ENCODE measurements at regions not wholly inside any gene's neighbourhood (a gene's known extent, or its start where the extent isn't known, plus 50 kb on each side); places are given as distances from the start of the nearest gene placed in this dataset.

DNA sequence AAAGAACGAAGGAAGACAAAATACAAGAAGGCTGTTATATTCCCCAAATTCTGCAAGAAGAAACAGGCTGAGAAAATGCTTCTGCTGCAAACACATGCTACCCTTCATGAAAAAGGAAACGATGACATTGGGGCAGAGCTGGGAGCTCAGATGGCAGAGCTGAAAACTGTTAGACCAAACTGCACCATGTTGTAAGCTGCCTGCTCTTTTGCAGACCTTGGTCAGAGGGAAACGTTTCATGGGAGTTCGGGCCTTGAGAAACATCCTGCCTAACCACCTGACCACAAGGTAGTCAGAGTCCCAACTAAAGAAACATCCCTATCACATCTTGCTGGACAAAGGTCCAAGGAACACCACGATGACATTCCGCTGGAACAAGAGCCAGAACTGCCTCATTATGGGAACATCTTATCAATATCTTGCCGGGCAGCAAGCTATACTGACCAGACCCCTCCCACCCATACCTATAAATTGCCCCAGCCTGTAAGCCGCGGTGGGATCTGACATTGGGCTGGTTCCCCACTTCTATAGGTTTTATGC, 110.7 kb upstream of the CTSC start:
- peak overlapping the region; percentile 29 for H2AFZ ChIP-seq (ENCODE audit: low read length, unreplicated experiment)
- no peaks in the 10 kb centered on the region for H3K27me3 ChIP-seq (ENCODE audit: insufficient read depth, low read length)
- no peaks in the 10 kb centered on the region for H3K79me2 ChIP-seq (ENCODE audit: control insufficient read depth, insufficient read depth, low read length, unreplicated experiment)
- no peak overlapping the region for H3K4me3 ChIP-seq (ENCODE audit: low read depth, low read length)
- H3K4me1 ChIP-seq (ENCODE audit: control insufficient read depth, insufficient read depth, low read length, unreplicated experiment) = no peaks in the 10 kb centered on the region
- H3K27ac ChIP-seq (ENCODE audit: low read depth, low read length) = no peak overlapping the region
- H3K36me3 ChIP-seq (ENCODE audit: insufficient read depth, low read length) = no peaks in the 10 kb centered on the region

DNA sequence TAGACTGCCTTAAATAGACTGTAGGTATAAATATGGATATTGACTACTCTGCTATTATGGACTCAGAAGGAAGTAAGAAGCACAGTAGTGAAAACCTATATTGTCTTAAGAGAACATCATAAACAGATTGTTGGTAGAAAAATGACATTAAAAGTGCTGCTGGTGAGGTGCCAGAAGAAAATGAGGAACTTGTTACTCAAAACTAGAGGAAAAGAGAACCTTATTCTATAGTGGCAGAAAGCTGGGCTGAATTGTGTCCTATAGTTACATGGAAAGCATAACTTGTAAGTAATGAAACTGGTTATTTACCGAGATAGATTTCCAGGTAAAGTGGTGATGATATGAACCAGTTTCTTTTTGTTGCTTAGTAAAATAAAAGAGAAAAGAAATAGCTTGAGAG, 109.7 kb upstream of the CTSC start:
- Histone ChIP-seq H3K27me3 (ENCODE audit: insufficient read depth, low read length) (no peaks in the 10 kb centered on the region), H3K27ac (ENCODE audit: low read depth, low read length) (no peak overlapping the region), H3K4me3 (ENCODE audit: low read depth, low read length) (no peak overlapping the region), H3K79me2 (ENCODE audit: control insufficient read depth, insufficient read depth, low read length, unreplicated experiment) (no peaks in the 10 kb centered on the region), H2AFZ (ENCODE audit: low read length, unreplicated experiment) (no peak overlapping the region), H3K36me3 (ENCODE audit: insufficient read depth, low read length) (no peaks in the 10 kb centered on the region), H3K4me1 (ENCODE audit: control insufficient read depth, insufficient read depth, low read length, unreplicated experiment) (no peaks in the 10 kb centered on the region)

DNA sequence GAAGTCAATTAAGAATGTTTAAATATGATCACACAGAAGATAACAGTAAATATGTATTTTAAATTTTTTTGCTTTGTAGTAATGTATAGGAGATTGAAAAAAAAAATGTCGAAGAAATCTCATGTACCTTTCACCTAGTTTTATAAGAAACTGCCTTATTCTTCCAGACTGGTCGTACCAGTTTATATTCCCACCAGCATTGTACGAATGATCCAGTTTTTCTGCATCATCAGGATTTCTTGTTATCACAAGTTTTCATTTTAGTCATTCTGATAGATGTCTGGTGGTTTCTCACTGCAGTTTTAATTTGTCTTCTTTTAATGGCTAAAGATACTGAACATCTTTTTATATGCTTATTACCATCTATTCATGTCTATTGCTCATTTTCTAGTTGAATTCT, 101.8 kb upstream of the CTSC start:
- no peaks in the 10 kb centered on the region for H3K36me3 ChIP-seq (ENCODE audit: insufficient read depth, low read length)
- no peaks in the 10 kb centered on the region for H3K4me1 ChIP-seq (ENCODE audit: control insufficient read depth, insufficient read depth, low read length, unreplicated experiment)
- H2AFZ ChIP-seq (ENCODE audit: low read length, unreplicated experiment) = no peak overlapping the region
- H3K4me3 ChIP-seq (ENCODE audit: low read depth, low read length) = no peak overlapping the region
- no peaks in the 10 kb centered on the region for H3K27me3 ChIP-seq (ENCODE audit: insufficient read depth, low read length)
- H3K27ac ChIP-seq (ENCODE audit: low read depth, low read length) = no peak overlapping the region
- no peaks in the 10 kb centered on the region for H3K79me2 ChIP-seq (ENCODE audit: control insufficient read depth, insufficient read depth, low read length, unreplicated experiment)

- Histone ChIP-seq H3K27me3 (ENCODE audit: insufficient read depth, low read length) (no peaks in the 10 kb centered on the region), H3K4me1 (ENCODE audit: control insufficient read depth, insufficient read depth, low read length, unreplicated experiment) (no peaks in the 10 kb centered on the region), H3K79me2 (ENCODE audit: control insufficient read depth, insufficient read depth, low read length, unreplicated experiment) (no peaks in the 10 kb centered on the region), H3K4me3 (ENCODE audit: low read depth, low read length) (no peak overlapping the region), H3K36me3 (ENCODE audit: insufficient read depth, low read length) (no peaks in the 10 kb centered on the region), H2AFZ (ENCODE audit: low read length, unreplicated experiment) (no peak overlapping the region), H3K27ac (ENCODE audit: low read depth, low read length) (no peak overlapping the region)
Observed at GRCh38 chr11:88438721-88439120, 101.2 kb upstream of the CTSC start.

DNA sequence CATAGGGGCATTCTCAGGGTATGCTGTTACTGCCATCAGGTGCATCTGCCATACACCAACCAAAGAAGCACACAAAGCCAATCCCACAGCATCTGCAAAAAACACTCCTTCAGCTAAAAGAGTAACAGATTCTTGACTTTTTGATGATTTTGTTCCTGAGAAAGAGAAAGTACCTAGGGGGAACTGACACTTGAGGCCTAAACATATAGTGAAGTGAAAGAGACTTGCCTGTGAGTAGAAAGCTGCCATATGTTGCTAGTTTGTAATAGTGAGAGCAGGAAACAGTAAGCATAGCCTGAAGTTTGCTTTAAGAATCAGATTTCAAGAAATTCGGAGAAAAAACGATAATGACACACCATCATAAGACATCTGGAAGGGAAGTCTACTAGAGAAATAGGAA, 97.9 kb upstream of the CTSC start:
- H3K27ac ChIP-seq (ENCODE audit: low read depth, low read length) = no peak overlapping the region

GRCh38 chr11:88434333-88434976, 96.9 kb upstream of the CTSC start:
- no peak overlapping the region for H2AFZ ChIP-seq (ENCODE audit: low read length, unreplicated experiment)

More for the DNA sequence above, 97.9 kb upstream of the CTSC start:
- Histone ChIP-seq H3K4me1 (ENCODE audit: control insufficient read depth, insufficient read depth, low read length, unreplicated experiment) (no peaks in the 10 kb centered on the region), H2AFZ (ENCODE audit: low read length, unreplicated experiment) (no peak overlapping the region), H3K36me3 (ENCODE audit: insufficient read depth, low read length) (no peaks in the 10 kb centered on the region), H3K79me2 (ENCODE audit: control insufficient read depth, insufficient read depth, low read length, unreplicated experiment) (no peaks in the 10 kb centered on the region), H3K4me3 (ENCODE audit: low read depth, low read length) (no peak overlapping the region), H3K27me3 (ENCODE audit: insufficient read depth, low read length) (no peaks in the 10 kb centered on the region)

DNA sequence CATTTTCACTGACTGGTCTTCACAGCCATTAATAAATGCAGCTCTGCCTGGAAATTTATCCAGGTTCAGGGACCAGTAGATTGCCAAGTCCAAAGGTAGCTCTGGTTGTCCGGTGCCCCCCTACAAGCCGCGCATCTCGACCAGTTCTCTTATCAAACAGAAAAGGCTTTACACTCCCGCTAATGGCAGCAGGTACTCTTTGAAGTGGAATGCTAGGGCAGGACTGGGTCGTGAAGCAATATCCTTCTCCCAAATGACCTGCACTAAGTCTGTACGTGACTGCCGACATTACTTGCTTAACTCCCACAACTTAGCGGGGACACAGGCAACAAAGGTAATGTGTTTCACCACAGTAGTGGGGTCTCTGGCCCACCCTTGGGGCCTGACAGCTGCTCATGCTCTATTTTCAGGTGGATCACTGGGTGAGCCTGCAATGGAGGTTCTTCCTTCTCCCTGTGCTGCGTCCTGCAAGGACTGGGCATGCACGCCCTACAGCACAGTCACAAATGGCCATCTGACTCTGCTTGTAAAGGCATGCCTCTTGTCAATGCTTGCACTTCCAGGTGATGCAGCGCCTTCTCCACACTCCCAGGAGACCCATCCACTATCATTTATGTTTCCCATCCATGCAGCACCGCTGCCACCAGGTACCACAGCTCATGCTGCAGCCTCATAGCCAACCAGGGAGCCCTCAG, 96.1 kb upstream of the CTSC start:
- H3K27ac ChIP-seq (ENCODE audit: low read depth, low read length) = no peak overlapping the region
- no peak overlapping the region for H3K4me3 ChIP-seq (ENCODE audit: low read depth, low read length)
- no peaks in the 10 kb centered on the region for H3K4me1 ChIP-seq (ENCODE audit: control insufficient read depth, insufficient read depth, low read length, unreplicated experiment)
- H2AFZ ChIP-seq (ENCODE audit: low read length, unreplicated experiment) = no peak overlapping the region
- no peaks in the 10 kb centered on the region for H3K27me3 ChIP-seq (ENCODE audit: insufficient read depth, low read length)
- no peaks in the 10 kb centered on the region for H3K36me3 ChIP-seq (ENCODE audit: insufficient read depth, low read length)
- no peaks in the 10 kb centered on the region for H3K79me2 ChIP-seq (ENCODE audit: control insufficient read depth, insufficient read depth, low read length, unreplicated experiment)

More at GRCh38 chr11:88434333-88434976, 96.9 kb upstream of the CTSC start:
- H3K4me1 ChIP-seq (ENCODE audit: control insufficient read depth, insufficient read depth, low read length, unreplicated experiment) = no peaks in the 10 kb centered on the region
- H3K4me3 ChIP-seq (ENCODE audit: low read depth, low read length) = no peak overlapping the region
- H3K79me2 ChIP-seq (ENCODE audit: control insufficient read depth, insufficient read depth, low read length, unreplicated experiment) = no peaks in the 10 kb centered on the region
- H3K27me3 ChIP-seq (ENCODE audit: insufficient read depth, low read length) = no peaks in the 10 kb centered on the region
- no peak overlapping the region for H3K27ac ChIP-seq (ENCODE audit: low read depth, low read length)
- no peaks in the 10 kb centered on the region for H3K36me3 ChIP-seq (ENCODE audit: insufficient read depth, low read length)

- Histone ChIP-seq H3K27me3 (ENCODE audit: insufficient read depth, low read length) (no peaks in the 10 kb centered on the region), H3K27ac (ENCODE audit: low read depth, low read length) (no peak overlapping the region), H3K79me2 (ENCODE audit: control insufficient read depth, insufficient read depth, low read length, unreplicated experiment) (no peaks in the 10 kb centered on the region), H3K4me3 (ENCODE audit: low read depth, low read length) (no peak overlapping the region), H3K36me3 (ENCODE audit: insufficient read depth, low read length) (no peaks in the 10 kb centered on the region), H2AFZ (ENCODE audit: low read length, unreplicated experiment) (no peak overlapping the region), H3K4me1 (ENCODE audit: control insufficient read depth, insufficient read depth, low read length, unreplicated experiment) (no peaks in the 10 kb centered on the region)
Observed at GRCh38 chr11:88431675-88432341, 94.3 kb upstream of the CTSC start.

DNA sequence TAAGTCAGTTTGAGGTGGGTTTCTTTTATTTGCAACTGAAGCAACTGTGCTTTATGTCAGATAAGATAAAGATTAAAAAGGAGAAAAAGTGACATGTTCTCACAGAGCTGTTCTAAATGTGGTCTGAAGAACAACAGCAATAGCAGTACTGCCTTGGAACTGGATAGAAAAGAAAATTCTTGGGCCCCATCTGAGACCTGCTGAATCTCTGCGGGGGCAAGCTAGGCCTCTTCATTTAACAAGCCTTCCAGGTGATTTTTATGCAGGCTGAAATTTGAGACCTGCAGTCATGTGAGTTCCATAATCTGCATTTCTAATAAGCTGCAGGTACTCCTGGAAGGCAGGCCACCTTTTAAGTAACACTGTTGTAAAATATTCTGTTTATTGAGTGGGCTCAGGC, 91.4 kb upstream of the CTSC start:
- H3K36me3 ChIP-seq (ENCODE audit: insufficient read depth, low read length) = no peaks in the 10 kb centered on the region
- H3K79me2 ChIP-seq (ENCODE audit: control insufficient read depth, insufficient read depth, low read length, unreplicated experiment) = no peaks in the 10 kb centered on the region
- no peaks in the 10 kb centered on the region for H3K4me1 ChIP-seq (ENCODE audit: control insufficient read depth, insufficient read depth, low read length, unreplicated experiment)
- H3K27ac ChIP-seq (ENCODE audit: low read depth, low read length) = no peak overlapping the region
- no peak overlapping the region for H2AFZ ChIP-seq (ENCODE audit: low read length, unreplicated experiment)
- no peak overlapping the region for H3K4me3 ChIP-seq (ENCODE audit: low read depth, low read length)
- no peaks in the 10 kb centered on the region for H3K27me3 ChIP-seq (ENCODE audit: insufficient read depth, low read length)

DNA sequence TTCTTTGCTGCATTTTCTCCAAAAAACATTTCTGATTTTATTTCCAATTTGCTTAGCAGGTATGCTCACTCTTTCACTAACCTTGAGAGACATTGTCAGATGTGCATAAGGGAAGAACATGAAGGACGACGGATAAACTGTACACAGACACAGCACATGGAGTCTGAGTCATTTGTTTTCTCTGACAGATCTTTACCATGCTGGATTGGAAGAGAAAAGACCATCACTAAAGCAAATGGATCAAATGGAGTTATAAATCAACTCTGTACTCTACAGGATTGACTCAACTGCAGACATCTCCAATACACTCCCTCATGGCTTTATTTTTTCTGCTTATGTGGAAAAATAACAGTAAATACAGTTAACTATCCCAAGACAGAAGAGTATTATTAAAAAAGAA, 90.2 kb upstream of the CTSC start:
- H3K79me2 ChIP-seq (ENCODE audit: control insufficient read depth, insufficient read depth, low read length, unreplicated experiment) = no peaks in the 10 kb centered on the region
- H2AFZ ChIP-seq (ENCODE audit: low read length, unreplicated experiment) = no peak overlapping the region
- no peaks in the 10 kb centered on the region for H3K27me3 ChIP-seq (ENCODE audit: insufficient read depth, low read length)

More for the DNA sequence above, 90.2 kb upstream of the CTSC start:
- Histone ChIP-seq H3K27ac (ENCODE audit: low read depth, low read length) (no peak overlapping the region), H3K4me3 (ENCODE audit: low read depth, low read length) (no peak overlapping the region), H3K4me1 (ENCODE audit: control insufficient read depth, insufficient read depth, low read length, unreplicated experiment) (no peaks in the 10 kb centered on the region), H3K36me3 (ENCODE audit: insufficient read depth, low read length) (no peaks in the 10 kb centered on the region)
